SK-MEL-5 (cell line): ENCODE measurements at regions not wholly inside any gene's neighbourhood (a gene's known extent, or its start where the extent isn't known, plus 50 kb on each side); places are given as distances from the start of the nearest gene placed in this dataset.
"Not testable (repeated sequence)": the region's sequence is repeated elsewhere in the genome, so short reads cannot be mapped to it uniquely, and the experiment has no call there.

ENCODE experiments used
- DNase-seq: peaks from one replicate; pipeline ENCODE4 v3.0.0-alpha.2; 2016; ENCODE audit warnings: low read depth, low spot score
- in situ Hi-C: cut with HindIII; loops from 2 replicates; pipeline ENCODE4 v1.10.0; 2016; ENCODE audit warnings: low sequenced_read_pairs, high pct_unique_total_duplicates, low pct_unique_long_range_greater_than_20kb

DNA sequence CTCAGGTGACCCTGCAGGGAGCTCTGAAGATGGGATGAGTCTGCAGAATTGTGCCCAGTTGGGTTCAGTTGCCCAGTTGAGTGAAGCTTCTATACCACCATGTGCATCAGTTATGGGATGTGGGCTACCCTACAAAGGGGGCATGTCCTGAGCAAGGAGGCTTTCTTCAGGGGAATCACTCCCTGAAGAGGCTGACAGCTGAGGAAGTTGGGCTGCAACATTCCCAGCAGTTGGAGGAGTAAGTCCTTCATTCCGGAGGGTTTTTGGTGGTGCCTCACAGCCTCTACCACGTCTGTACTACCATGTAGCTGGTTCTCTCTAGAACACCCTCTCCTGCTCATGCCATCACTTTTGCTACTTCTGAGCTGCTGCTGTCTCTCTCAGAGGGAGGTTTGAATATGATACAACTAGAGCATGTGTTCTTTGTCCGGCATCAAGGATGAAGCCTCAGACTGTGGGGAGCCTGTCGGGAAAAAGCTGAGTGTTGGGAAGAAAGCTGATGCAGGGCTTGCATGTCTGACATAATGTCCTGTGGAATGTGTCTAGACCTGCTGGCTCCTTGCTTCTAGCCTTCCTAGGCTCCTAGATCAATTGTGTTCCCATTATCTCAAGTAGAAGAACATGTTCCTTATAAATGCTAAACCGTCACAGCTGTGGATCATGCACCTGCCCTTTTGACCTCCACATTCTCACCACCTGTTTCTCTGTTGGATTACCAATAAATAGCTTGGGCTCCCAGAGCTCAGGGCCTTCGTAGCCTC, 355.8 kb downstream of the CCSER2 start:
- DNase-seq = no peak
- in situ Hi-C loops = no loop called here

DNA sequence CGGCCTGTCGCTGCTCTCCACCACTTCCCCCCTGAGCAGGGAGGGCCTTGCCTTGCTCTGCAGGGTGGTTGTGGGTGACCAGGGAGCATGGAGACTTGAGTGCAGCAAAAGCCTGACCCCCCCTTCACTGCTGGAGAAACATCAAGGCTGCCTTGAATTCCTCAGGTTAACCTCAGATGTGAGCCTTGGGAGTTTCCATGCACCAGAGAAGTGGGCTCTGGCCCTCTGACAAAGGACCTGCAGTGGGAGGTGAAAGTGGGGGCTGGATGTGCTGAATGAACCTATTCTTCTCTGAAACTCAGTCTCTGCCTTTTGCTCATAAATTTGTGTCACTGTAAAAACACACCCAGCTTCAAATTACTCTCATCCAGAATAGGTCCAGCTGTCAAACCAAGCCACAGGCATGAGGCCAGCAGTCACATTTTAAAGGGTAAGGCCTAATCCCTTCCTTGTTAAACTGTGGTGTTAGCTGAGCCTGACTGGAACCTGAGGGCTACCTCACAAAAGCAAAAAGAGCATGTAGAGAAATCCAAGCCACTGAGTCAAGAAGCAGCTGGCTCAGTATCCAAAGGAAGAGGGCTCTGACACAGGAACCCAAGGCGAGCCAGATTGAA, 356.8 kb downstream of the CCSER2 start:
- no peak for DNase-seq
- in situ Hi-C loops = no loop called here

DNA sequence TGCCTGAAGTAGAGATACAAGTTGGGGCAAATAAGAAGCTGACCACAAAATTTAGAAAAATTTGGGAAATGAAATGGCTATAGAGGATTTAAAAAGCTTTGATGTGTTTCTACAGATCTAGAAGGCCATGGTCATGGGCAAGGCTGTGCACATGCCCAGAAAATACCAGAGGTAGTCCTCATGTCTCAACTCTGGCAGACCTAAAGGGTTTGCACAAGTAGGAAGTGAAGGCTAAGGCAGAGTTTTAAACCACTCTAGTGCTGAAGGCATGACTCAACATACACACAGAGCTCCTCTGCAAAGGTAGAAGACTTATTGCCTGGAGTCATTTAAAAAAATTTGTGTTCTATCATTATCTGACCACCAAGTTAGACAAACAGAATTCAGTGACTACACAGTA, 364.6 kb downstream of the CCSER2 start:
- in situ Hi-C loops = no loop called here
- DNase-seq = no peak

DNA sequence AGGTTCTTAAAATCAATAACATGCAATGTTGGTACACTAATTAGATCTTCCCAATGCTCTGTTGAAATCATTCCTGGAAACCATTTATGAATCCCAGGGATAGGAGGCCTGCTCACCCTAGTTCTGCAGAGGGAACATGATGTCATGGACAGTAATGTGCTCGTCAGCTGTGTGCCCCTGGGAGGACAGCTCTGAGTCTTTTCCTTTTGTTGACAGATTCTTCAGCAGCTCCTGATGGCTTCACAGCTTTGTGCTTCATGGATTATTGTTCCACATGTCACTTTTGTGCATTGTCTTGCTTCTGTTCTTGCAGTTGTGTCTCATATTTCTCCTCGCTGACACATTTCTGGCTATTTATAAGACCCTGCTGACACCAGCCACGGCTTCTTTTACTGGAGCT, 367.5 kb downstream of the CCSER2 start:
- in situ Hi-C loops = no loop called here
- no peak for DNase-seq

DNA sequence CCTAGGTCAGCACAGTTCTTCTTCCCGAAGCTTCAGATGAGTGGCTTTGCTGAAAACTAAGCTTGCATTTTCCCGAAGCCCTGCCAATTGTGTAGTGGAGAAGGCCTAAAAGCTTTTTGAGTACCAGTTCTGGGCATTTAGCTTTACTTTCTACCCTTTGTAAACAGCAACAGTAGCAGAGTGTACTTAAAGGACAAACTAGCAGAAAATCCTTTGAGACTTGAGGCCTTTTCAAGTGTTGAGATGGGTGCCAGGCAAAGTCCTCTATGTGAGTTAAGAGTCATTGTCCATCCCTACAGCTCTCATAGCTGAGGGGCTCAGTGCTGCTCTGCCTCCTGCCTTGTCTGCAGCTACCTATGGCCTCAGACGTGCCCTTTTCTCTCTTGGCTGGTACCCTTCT, 368.2 kb downstream of the CCSER2 start:
- DNase-seq = no peak
- in situ Hi-C loops = no loop called here

DNA sequence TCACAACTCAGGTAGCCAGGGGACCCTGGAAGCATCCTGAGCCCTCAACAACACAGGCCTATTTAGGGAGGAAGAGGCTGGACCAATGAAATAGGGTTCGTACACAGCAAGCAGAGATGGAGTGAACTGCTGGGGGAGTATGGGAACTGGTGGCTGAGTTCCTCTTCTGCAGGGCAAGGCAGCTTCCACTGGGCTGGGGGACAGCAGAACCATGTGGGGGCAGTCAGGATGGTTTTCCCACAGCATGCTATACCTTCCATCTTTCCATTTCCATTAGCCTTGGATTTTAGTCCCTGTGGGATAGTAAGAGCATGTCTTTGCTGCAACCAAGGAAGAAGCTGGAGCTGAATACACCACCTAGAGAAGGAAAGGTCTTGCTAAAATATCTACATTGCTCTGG, 370.6 kb downstream of the CCSER2 start:
- in situ Hi-C loops = no loop called here
- no peak for DNase-seq

DNA sequence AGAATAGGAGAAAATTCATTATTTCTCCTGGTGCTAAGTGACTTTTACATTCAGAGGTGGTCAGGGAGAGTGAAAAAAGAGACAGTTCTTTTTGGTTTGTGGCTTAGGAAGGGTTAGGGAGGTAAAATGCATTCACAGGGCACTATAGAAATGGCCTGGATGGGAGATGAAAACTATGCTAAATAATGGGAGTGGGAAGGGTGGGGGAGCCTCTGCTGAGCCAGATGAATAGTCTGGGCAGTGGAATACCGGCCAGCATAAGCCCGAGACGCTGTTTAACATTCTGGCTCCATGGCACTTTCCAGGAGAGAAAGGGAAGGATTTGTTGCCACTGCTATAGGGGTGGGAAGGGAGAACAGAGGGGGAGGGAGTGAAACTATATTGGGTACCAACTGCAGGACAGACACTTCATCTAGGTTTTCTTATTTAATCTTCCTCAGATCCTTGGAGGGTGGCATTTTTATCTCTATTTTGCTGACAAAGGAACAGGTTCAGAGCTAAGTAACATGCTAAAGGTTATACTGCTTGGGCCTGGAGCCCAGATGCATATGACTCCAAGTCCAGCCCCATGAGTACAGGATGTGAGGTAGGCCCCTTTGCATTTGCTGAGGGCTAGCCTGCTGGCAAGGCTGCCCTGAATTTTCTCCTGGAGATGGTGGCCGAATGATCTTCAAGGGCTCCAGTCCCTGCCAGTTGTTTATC, 372.4 kb downstream of the CCSER2 start:
- no peak for DNase-seq
- in situ Hi-C loops = no loop called here

DNA sequence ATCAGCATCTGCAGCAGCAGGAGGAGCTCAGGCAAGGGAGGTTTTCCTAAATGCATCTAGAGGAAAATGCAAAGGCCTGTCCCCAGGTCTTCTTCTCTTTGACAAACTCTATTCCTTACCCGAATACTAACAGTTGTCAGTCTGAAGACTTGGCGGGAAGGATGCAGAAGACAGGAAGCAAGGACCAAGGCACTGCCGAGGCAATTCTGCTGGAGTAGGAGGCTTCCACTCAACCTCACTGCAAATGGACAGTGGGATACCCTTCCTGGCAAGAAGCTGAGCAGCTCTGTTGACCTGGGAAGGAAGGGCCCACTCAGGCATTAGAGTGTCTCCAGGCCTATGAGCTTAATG, 373.0 kb downstream of the CCSER2 start:
- DNase-seq = no peak
- in situ Hi-C loops = no loop called here

DNA sequence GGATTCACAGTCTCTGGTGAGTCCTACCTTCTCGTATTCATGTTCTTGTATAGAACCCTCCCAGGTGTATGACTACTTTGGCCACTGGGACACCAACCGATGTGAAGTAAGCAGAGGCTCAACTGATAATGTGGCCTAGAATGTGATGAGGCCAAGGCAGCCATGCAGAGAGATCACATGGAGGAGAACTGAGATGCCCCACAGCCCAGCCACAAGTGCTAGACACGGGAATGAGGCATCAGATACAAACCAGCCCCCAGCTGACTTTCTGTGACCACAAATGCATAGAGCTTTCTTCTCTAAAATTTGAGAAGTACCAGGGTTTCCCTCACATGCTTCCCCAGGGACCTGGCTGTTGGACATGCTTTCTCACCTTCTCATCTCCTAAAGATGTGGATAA, 375.7 kb downstream of the CCSER2 start:
- no peak for DNase-seq
- in situ Hi-C loops = no loop called here

DNA sequence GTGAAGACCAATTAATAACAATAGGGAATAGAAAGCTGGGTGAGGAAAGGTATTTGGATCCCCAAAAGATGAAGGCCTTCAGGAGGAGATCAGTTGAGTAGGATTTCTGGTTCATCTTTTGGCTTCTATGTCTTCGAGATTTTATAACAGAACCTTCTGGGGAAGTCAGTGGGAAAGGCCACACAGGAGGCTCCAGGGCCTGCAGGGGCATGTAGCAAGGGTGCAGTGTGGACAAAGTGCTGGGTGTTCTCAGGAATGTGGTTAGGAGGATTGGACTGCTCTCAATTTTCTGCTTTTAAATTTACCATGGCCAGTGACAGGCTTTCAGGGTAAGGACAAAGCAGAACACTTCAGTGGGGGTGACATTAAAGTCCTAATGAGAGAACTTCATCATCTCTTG, 378.0 kb downstream of the CCSER2 start:
- in situ Hi-C loops = no loop called here
- no peak for DNase-seq

DNA sequence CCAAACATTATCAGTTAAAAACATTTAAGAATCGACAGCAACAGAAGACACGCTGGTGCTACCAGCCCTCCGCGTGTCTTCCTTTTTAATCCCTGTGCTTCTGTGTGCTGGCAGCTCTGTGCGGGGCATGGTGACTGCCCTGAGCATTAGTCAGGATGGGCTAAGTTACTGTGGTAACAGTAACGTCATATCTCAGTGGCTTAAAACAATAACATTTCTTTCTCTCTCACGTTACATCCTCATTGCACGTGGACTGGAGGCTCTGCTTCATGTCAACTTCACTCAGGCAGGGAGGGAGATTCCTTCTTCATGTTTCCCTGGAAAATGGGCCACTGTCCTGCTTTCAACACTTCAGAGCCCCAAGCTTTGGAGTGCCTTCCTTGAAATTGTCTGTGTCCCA, 378.5 kb downstream of the CCSER2 start:
- in situ Hi-C loops = no loop called here
- no peak for DNase-seq

DNA sequence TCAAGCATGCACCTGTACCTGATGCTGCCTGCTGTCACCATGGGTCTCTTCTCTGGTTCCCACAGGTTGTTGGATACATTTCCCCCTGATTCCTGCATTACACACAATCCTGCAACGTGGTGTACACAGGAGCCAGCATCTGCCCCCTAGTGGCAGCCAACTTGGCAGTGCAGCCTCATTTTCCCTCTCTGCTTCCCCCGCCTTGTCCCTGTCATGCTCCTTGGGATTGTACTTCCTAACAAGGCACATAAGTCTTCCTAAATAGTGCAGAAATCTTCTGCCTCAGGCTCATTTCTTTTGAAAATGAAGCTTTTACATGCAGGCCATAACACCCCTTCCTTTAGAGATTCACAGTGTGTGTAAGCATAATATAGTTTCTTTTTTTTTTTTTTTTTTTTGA, 387.5 kb downstream of the CCSER2 start:
- peak; percentile 69 for DNase-seq
- in situ Hi-C loops = no loop called here

DNA sequence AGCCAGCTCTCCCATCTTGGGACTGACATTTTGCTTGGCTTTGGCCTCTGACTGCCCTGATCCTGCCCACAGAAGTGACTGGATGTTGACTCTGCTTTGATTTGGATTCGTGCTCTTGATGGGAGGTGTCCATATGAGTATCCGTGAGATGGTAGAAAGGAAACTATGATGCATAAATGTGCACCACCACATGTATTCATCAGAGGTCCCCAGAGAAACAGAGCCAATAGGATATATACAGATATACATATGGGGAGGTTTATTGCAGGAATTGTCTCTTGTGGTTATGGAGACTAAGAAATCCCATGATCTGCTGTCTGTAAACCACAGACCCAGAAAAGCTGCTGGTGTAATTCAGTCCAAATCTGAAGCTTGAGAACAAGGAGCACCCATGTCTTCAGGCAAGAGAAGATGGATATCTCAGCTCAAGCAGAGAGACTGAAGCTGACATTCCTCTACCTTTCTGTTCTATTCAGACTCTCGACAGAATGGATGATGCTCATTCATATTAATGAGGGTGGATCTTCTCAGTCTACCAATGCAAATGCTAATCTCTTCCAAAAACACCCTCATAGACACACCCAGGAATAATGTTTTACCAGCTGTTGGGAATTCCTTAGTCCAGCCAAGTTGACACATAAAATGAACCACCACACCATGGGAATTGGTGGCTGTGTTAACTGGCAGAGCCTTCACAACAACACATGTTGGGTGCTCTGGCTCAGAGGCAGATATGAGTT, 390.7 kb downstream of the CCSER2 start:
- in situ Hi-C loops = no loop called here
- no peak for DNase-seq

DNA sequence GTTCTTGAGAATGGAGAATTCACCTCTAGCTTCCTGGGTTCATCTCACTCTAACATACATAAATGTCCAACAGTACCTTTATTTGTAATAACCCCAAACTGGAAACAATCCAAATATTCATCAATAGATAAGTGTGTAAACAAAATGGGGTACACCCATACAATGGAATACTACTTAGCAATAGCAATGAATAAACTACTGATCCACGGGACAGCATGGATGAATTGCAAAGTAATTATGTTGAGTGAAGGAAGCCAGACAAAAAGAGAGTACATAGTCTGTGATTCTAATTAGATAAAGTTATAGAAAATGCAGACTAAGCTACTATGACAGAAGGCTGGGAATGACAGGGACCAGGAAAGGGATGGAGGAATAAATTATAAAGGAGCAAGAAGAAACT, 391.3 kb downstream of the CCSER2 start:
- in situ Hi-C loops = no loop called here
- no peak for DNase-seq

DNA sequence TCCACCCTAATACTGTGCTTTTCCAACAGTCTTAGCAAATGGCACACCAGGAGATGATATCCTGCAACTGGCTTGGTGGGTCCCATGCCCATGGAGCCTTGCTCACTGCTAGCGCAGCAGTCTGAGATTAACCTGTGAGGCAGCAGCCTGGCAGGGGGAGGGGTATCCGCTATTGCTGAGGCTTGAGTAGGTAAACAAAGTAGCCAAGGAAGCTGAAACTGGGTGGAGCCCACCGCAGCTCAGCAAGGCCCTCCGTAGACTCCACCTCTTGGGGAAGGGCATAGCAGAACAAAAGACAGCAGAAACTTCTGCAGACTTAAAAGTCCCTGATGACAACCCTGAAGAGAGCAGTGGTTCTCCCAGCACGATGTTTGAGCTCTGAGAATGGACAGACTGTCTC, 399.0 kb downstream of the CCSER2 start:
- in situ Hi-C loops = no loop called here

DNA sequence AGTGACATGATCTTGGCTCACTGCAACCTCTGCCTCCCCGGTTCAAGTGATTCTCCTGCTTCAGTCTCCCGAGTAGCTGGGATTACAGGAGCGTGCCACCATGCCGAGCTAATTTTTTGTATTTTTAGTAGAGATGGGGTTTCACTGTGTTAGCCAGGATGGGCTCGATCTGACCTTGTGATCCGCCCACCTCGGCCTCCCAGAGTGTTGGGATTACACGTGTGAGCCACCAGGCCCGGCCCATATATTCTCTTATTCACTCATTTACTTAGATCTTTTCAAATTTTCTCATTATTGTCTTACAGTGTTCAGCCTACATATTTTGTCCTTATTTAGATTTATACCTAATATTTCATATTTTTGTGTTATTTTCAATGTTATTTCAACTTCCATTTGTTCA, 410.7 kb downstream of the CCSER2 start:
- DNase-seq, in situ Hi-C loops: not testable (repeated sequence)

More for the DNA sequence above, 399.0 kb downstream of the CCSER2 start:
- DNase-seq = no peak

DNA sequence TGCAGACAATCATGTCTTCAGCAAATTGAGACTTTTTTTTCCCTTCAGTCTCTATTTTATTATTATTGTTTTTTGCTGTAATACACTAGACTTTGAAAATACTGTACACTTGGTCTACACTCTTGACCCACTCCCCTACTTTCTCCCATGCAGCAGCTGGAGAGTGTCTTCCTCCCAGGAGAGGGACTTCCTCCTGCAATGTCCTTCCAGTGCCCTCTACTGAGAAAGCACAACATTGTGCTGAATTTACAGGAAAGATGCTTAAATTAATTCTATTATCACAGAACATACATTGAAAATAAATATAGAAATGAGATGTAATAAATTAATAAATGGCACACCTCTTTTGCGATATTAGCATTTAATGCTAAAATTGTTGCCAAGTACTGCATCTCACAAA, 411.3 kb downstream of the CCSER2 start:
- DNase-seq = no peak
- in situ Hi-C loops = no loop called here

DNA sequence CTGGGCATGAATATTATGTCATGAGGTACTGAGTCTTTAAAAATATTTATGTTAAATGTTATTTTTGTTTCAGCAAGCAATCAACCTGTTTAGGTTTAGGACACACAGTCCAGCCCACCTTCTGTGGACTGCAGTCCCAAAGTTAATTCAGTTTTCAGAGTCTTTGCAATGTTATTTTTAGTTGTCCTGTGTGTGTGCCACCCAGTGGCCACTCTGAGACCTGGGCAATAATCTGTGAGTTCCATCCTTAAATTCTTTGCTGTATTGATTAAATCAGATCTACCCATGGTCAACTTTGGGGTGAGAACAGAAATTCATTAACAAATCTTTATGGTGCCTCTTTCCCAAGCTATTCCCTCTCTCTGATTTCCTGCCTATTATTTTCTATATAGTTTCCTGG, 415.1 kb downstream of the CCSER2 start:
- DNase-seq = peak; percentile 33
- in situ Hi-C loops = no loop called here
